DND-41 (cell line): ENCODE measurements at regions not wholly inside any gene's neighbourhood (a gene's known extent, or its start where the extent isn't known, plus 50 kb on each side); places are given as distances from the start of the nearest gene placed in this dataset.

Source experiments
- ATAC-seq: fragments of 200-7000 bp; cut with Tn5 transposase; 3 replicates; pipeline ENCODE4 v1.9.1; 2021; ENCODE audit warnings: low read depth; ENCODE audit not compliant: insufficient read depth
- DNase-seq: peaks from one replicate; pipeline ENCODE4 v3.0.0-alpha.2; 2020
- H2AFZ ChIP-seq: 2 replicates; pipeline ENCODE4 v1.6.0; 2012; ENCODE audit warnings: low read depth, low read length
- H3K27ac ChIP-seq: 2 replicates; pipeline ENCODE4 v1.5.1; 2012; ENCODE audit warnings: low read length, inconsistent platforms
- H3K27me3 ChIP-seq: fragments of 200-600 bp; sonication (generic); 2 replicates; pipeline ENCODE4 v1.6.0; 2012; ENCODE audit warnings: low read length, mild to moderate bottlenecking, inconsistent platforms; ENCODE audit not compliant: insufficient read depth, poor library complexity
- H3K36me3 ChIP-seq: 2 replicates; pipeline ENCODE4 v1.5.1; 2012; ENCODE audit warnings: low read length, inconsistent platforms; ENCODE audit not compliant: insufficient read depth
- H3K4me1 ChIP-seq: 2 replicates; pipeline ENCODE4 v1.5.1; 2012; ENCODE audit warnings: mild to moderate bottlenecking, low read length; ENCODE audit not compliant: insufficient read depth
- H3K4me2 ChIP-seq: 2 replicates; pipeline ENCODE4 v1.6.0; 2012; ENCODE audit warnings: mild to moderate bottlenecking, moderate library complexity, low read length, inconsistent platforms; ENCODE audit not compliant: insufficient read depth
- H3K4me3 ChIP-seq, 2 experiments: fragments of 200-600 bp in 1 of 2; shearing (Covaris generic) in 1 of 2; 2 replicates each; pipeline ENCODE4 v1.5.1; 2012 to 2016; ENCODE audit warnings: inconsistent platforms in 2 of 2, low read length in 2 of 2, mild to moderate bottlenecking in 2 of 2, low read depth in 1 of 2, moderate library complexity in 1 of 2
- H3K79me2 ChIP-seq: 2 replicates; pipeline ENCODE4 v1.6.0; 2012; ENCODE audit warnings: low read length, inconsistent platforms; ENCODE audit not compliant: insufficient read depth
- H3K9ac ChIP-seq: 2 replicates; pipeline ENCODE4 v1.6.0; 2012; ENCODE audit warnings: low read depth, mild to moderate bottlenecking, inconsistent platforms, low read length, moderate library complexity
- H3K9me3 ChIP-seq: 2 replicates; pipeline ENCODE4 v1.5.1; 2012; ENCODE audit warnings: low read length, moderate library complexity, mild to moderate bottlenecking, inconsistent platforms; ENCODE audit not compliant: insufficient read depth, severe bottlenecking
- H4K20me1 ChIP-seq: 2 replicates; pipeline ENCODE4 v1.6.0; 2012; ENCODE audit warnings: low read length; ENCODE audit not compliant: insufficient read depth
- CTCF ChIP-seq: IDR thresholded peaks from 2 replicates; pipeline ENCODE4 v1.5.1; 2012; ENCODE audit warnings: borderline replicate concordance, low read length, moderate library complexity, mild to moderate bottlenecking; ENCODE audit not compliant: poor library complexity, severe bottlenecking; ENCODE audit errors: extremely low read depth
- EZH2 ChIP-seq: IDR thresholded peaks from 3 replicates; pipeline ENCODE4 v1.6.1; 2012; ENCODE audit warnings: borderline replicate concordance, low read depth, mild to moderate bottlenecking, moderate library complexity, low read length, inconsistent platforms; ENCODE audit not compliant: severe bottlenecking

GRCh38 chr20:53706008-53706465 lies 112.4 kb upstream of the ZNF217 start:
- Histone ChIP-seq H4K20me1 (no peaks in the 10 kb centered on the region), H3K9me3 (no peaks in the 10 kb centered on the region), H3K4me2 (peak overlapping the region; percentile 52), H3K9ac (peak overlapping the region; percentile 50), H3K27me3 (no peaks in the 10 kb centered on the region), H3K27ac (peak overlapping the region; percentile 93), H3K36me3 (no peaks in the 10 kb centered on the region), H3K79me2 (no peaks in the 10 kb centered on the region), H3K4me3 (no peak overlapping the region), H3K4me1 (peaks cover 44% of the 10 kb centered on the region), H2AFZ (no peak overlapping the region)
- no peak for TF ChIP-seq EZH2
- no peak for TF ChIP-seq CTCF
- DNase-seq (no peak), ATAC-seq (no peak)

- no peak overlapping the region for H3K9ac ChIP-seq
- H3K9me3 ChIP-seq = no peaks in the 10 kb centered on the region
- ATAC-seq (no peak), DNase-seq (no peak)
- H2AFZ ChIP-seq = no peak overlapping the region
- H3K79me2 ChIP-seq = no peaks in the 10 kb centered on the region
- no peak overlapping the region for H3K27ac ChIP-seq
- H3K4me1 ChIP-seq = peaks cover 27% of the 10 kb centered on the region
- TF ChIP-seq CTCF (no peak), EZH2 (no peak)
- no peaks in the 10 kb centered on the region for H4K20me1 ChIP-seq
- no peak overlapping the region for H3K4me3 ChIP-seq
- H3K4me2 ChIP-seq = no peak overlapping the region
- H3K36me3 ChIP-seq = no peaks in the 10 kb centered on the region
- H3K27me3 ChIP-seq = no peaks in the 10 kb centered on the region
These were observed 109.0 kb upstream of the ZNF217 start for GRCh38 chr20:53702617-53703016.

GRCh38 chr20:53699906-53700305 lies 106.3 kb upstream of the ZNF217 start:
- Histone ChIP-seq H3K27me3 (no peaks in the 10 kb centered on the region), H3K27ac (no peak overlapping the region), H4K20me1 (no peaks in the 10 kb centered on the region), H3K79me2 (no peaks in the 10 kb centered on the region), H3K4me2 (no peak overlapping the region), H3K36me3 (no peaks in the 10 kb centered on the region), H3K9me3 (no peaks in the 10 kb centered on the region), H3K4me3 (no peak overlapping the region), H3K4me1 (0 out of 2 replicates have a peak, but pooled peaks cover 5% of the 10 kb centered on the region), H2AFZ (no peak overlapping the region), H3K9ac (no peak overlapping the region)
- no peak for ATAC-seq
- DNase-seq = no peak
- TF ChIP-seq CTCF (no peak), EZH2 (no peak)
